ENCODE measurements at regions not wholly inside any gene's neighbourhood (a gene's known extent, or its start where the extent isn't known, plus 50 kb on each side); places are given as distances from the start of the nearest gene placed in this dataset.

DNA sequence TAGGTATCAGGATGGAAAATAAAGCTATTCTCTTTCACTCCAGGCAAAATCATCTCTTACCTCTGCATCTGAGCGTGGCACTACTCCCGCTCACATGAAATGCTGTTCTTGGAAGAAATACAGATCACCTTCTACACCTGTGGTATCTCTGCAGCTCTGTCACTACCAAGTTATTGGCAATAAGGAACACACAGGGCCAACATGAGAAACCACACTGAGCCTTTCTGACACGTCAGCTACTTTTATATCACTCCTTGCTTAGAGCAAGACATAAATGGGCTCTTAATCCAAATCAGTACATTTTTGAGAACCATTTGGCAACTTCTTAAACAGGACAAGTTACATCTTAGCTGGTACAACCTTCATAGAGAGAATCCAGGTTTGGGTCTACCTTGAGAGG is 101.8 kb upstream of the GUCY1A1 start:
- Histone ChIP-seq H3K27ac (ENCODE audit: low read depth, low read length) (no peak overlapping the region), H3K27me3 (ENCODE audit: insufficient read depth, low read length) (no peaks in the 10 kb centered on the region)

GRCh38 chr4:155564086-155564485 is 102.6 kb upstream of the GUCY1A1 start:
- H3K4me3 ChIP-seq (ENCODE audit: insufficient read depth, low read length), result no peak overlapping the region
- no peaks in the 10 kb centered on the region for H4K20me1 ChIP-seq (ENCODE audit: insufficient read depth, low read length)
- H3K4me1 ChIP-seq (ENCODE audit: insufficient read depth, low read length), result no peaks in the 10 kb centered on the region
- no peaks in the 10 kb centered on the region for H3K36me3 ChIP-seq (ENCODE audit: insufficient read depth, low read length)
- no peak overlapping the region for H2AFZ ChIP-seq (ENCODE audit: low read length)
- H3K4me2 ChIP-seq (ENCODE audit: insufficient read depth, low read length), result no peak overlapping the region
- no peaks in the 10 kb centered on the region for H3K27me3 ChIP-seq (ENCODE audit: insufficient read depth, low read length)
- TF ChIP-seq, protein P1, sequence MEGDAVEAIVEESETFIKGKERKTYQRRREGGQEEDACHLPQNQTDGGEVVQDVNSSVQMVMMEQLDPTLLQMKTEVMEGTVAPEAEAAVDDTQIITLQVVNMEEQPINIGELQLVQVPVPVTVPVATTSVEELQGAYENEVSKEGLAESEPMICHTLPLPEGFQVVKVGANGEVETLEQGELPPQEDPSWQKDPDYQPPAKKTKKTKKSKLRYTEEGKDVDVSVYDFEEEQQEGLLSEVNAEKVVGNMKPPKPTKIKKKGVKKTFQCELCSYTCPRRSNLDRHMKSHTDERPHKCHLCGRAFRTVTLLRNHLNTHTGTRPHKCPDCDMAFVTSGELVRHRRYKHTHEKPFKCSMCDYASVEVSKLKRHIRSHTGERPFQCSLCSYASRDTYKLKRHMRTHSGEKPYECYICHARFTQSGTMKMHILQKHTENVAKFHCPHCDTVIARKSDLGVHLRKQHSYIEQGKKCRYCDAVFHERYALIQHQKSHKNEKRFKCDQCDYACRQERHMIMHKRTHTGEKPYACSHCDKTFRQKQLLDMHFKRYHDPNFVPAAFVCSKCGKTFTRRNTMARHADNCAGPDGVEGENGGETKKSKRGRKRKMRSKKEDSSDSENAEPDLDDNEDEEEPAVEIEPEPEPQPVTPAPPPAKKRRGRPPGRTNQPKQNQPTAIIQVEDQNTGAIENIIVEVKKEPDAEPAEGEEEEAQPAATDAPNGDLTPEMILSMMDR (IDR thresholded peaks at IDR 0.05; ENCODE audit: extremely low read depth, low read depth, low read length), result no peak
- no peak for DNase-seq (ENCODE audit: insufficient read length, low spot score, missing footprints)
- H3K27ac ChIP-seq (ENCODE audit: low read depth, low read length), result no peak overlapping the region
- H3K9me3 ChIP-seq (ENCODE audit: low read depth, low read length), result no peaks in the 10 kb centered on the region
- no peaks in the 10 kb centered on the region for H3K79me2 ChIP-seq (ENCODE audit: insufficient read depth, low read length)

More for the DNA sequence above, 101.8 kb upstream of the GUCY1A1 start:
- H3K36me3 ChIP-seq (ENCODE audit: insufficient read depth, low read length), result no peaks in the 10 kb centered on the region
- TF ChIP-seq, protein P1 (IDR thresholded peaks at IDR 0.05; ENCODE audit: extremely low read depth, low read depth, low read length), result no peak
- no peak overlapping the region for H3K4me3 ChIP-seq (ENCODE audit: insufficient read depth, low read length)
- no peak overlapping the region for H2AFZ ChIP-seq (ENCODE audit: low read length)
- H3K4me1 ChIP-seq (ENCODE audit: insufficient read depth, low read length), result no peaks in the 10 kb centered on the region
- H3K4me2 ChIP-seq (ENCODE audit: insufficient read depth, low read length), result no peak overlapping the region
- H3K9me3 ChIP-seq (ENCODE audit: low read depth, low read length), result no peaks in the 10 kb centered on the region
- H4K20me1 ChIP-seq (ENCODE audit: insufficient read depth, low read length), result no peaks in the 10 kb centered on the region
- DNase-seq (ENCODE audit: insufficient read length, low spot score, missing footprints), result no peak
- H3K79me2 ChIP-seq (ENCODE audit: insufficient read depth, low read length), result no peaks in the 10 kb centered on the region

DNA sequence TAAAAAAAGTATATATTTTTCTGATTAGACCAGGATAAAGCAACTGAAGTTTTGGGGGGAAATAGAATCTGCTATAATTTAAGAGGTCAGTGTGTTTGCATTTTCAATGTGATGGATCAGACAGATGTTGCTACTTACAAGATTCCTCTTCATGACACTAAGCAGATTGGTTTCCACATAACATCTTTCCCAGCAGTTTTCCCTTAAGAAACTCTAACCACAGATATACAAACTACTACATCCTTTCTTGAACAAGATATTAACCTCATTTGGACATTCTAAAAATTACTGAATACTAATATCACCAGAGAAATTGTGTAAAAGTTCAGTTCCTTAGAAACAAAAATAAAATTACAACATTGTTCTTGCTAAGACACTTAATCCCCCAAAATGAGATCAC is 106.7 kb upstream of the GUCY1A1 start:
- Histone ChIP-seq H3K4me2 (ENCODE audit: insufficient read depth, low read length) (no peak overlapping the region), H3K36me3 (ENCODE audit: insufficient read depth, low read length) (no peaks in the 10 kb centered on the region), H3K27me3 (ENCODE audit: insufficient read depth, low read length) (no peaks in the 10 kb centered on the region), H3K27ac (ENCODE audit: low read depth, low read length) (no peak overlapping the region), H3K4me1 (ENCODE audit: insufficient read depth, low read length) (no peaks in the 10 kb centered on the region), H3K4me3 (ENCODE audit: insufficient read depth, low read length) (no peak overlapping the region), H2AFZ (ENCODE audit: low read length) (no peak overlapping the region), H3K79me2 (ENCODE audit: insufficient read depth, low read length) (no peaks in the 10 kb centered on the region), H4K20me1 (ENCODE audit: insufficient read depth, low read length) (no peaks in the 10 kb centered on the region), H3K9me3 (ENCODE audit: low read depth, low read length) (no peaks in the 10 kb centered on the region)
- TF ChIP-seq, protein P1 (IDR thresholded peaks at IDR 0.05; ENCODE audit: extremely low read depth, low read depth, low read length), result no peak
- DNase-seq (ENCODE audit: insufficient read length, low spot score, missing footprints), result no peak

DNA sequence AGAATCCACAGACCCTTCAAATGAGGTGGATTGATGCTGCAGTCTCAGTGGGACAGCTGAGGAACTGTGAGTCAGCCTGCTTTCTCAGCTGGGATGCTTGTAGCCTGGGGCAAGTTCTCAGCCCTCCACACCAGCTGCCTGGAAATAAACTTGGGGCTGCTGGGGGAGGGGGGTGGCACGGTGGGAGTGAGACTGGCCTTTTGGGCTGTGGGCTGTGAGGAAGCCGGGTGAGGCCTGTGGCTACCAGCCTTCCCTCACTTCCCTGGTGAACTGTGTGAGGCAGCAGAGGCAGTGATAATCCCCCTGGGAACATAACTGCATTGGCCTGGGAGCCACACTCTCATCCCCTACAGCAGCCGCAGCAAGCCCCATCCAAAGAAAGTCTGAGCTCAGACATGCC is 114.5 kb upstream of the GUCY1A1 start:
- DNase-seq (ENCODE audit: insufficient read length, low spot score, missing footprints), result no peak
- Histone ChIP-seq H3K27ac (ENCODE audit: low read depth, low read length) (no peak overlapping the region), H3K36me3 (ENCODE audit: insufficient read depth, low read length) (no peaks in the 10 kb centered on the region), H3K9me3 (ENCODE audit: low read depth, low read length) (no peaks in the 10 kb centered on the region), H3K27me3 (ENCODE audit: insufficient read depth, low read length) (no peaks in the 10 kb centered on the region), H2AFZ (ENCODE audit: low read length) (no peak overlapping the region), H3K4me2 (ENCODE audit: insufficient read depth, low read length) (no peak overlapping the region), H4K20me1 (ENCODE audit: insufficient read depth, low read length) (no peaks in the 10 kb centered on the region), H3K79me2 (ENCODE audit: insufficient read depth, low read length) (no peaks in the 10 kb centered on the region), H3K4me1 (ENCODE audit: insufficient read depth, low read length) (no peaks in the 10 kb centered on the region), H3K4me3 (ENCODE audit: insufficient read depth, low read length) (no peak overlapping the region)
- TF ChIP-seq, protein P1 (IDR thresholded peaks at IDR 0.05; ENCODE audit: extremely low read depth, low read depth, low read length), result no peak

Data from osteoblast (primary cell).